Right lobe of liver (tissue), 4 donors: ENCODE measurements at regions not wholly inside any gene's neighbourhood (a gene's known extent, or its start where the extent isn't known, plus 50 kb on each side); places are given as distances from the start of the nearest gene placed in this dataset.

Source experiments
- POLR2A ChIP-seq: fragments of 450-650 bp; IDR thresholded peaks from one replicate; pipeline ENCODE4 v1.6.1; 2017; ENCODE audit warnings: antibody characterized with exemption, mild to moderate bottlenecking
- TF ChIP-seq, protein P1 (sequence below), 4 donors: fragments of 200-600 bp in 3 of 4; fragments of 450-650 bp in 1 of 4; IDR thresholded peaks; one replicate each; pipeline versions ENCODE4 v1.5.1 to v1.8.0; 2016 to 2022; ENCODE audit warnings: antibody characterized with exemption in 4 of 4, mild to moderate bottlenecking in 2 of 4
- donor health status: DM: no; HTN: no; CAD: no.
- donor health status: DM: no; HTN: no; CAD: no.
- donor health status: DM: no; HTN: yes; CAD: no.

DNA sequence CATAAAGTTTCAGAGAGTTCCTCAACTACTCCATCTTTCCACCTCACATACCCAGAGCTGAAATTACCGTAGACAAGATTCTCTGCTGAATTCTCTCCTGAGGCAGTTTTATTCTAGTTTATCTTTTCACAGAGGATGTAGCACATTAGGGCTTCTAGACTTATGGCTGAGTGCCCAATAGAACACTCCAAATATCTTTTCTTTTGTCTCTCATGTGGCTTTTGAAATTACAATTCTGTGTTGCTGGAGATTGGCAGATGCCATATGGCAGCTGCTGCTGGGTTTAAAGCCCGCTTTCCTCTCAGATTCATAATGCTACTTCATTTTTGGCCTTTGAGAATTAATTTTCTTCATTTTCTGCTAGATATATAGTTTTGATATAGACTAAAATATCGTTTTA is 107.6 kb upstream of the BANK1 start:
- TF ChIP-seq, protein P1, sequence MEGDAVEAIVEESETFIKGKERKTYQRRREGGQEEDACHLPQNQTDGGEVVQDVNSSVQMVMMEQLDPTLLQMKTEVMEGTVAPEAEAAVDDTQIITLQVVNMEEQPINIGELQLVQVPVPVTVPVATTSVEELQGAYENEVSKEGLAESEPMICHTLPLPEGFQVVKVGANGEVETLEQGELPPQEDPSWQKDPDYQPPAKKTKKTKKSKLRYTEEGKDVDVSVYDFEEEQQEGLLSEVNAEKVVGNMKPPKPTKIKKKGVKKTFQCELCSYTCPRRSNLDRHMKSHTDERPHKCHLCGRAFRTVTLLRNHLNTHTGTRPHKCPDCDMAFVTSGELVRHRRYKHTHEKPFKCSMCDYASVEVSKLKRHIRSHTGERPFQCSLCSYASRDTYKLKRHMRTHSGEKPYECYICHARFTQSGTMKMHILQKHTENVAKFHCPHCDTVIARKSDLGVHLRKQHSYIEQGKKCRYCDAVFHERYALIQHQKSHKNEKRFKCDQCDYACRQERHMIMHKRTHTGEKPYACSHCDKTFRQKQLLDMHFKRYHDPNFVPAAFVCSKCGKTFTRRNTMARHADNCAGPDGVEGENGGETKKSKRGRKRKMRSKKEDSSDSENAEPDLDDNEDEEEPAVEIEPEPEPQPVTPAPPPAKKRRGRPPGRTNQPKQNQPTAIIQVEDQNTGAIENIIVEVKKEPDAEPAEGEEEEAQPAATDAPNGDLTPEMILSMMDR (IDR thresholded peaks at IDR 0.05): no peak
- TF ChIP-seq POLR2A: no peak
